GM23248 (cell line): ENCODE measurements at regions not wholly inside any gene's neighbourhood (a gene's known extent, or its start where the extent isn't known, plus 50 kb on each side); places are given as distances from the start of the nearest gene placed in this dataset.

Experiments used
- DNase-seq: peaks from one replicate; pipeline ENCODE4 v3.0.0-alpha.2; 2015
- H2AFZ ChIP-seq: fragments of 200-600 bp; sonication (generic); 2 replicates; pipeline ENCODE4 v1.6.1; 2016; ENCODE audit warnings: antibody characterized with exemption
- H3F3A ChIP-seq: fragments of 200-600 bp; sonication (generic); 2 replicates; pipeline ENCODE4 v1.6.1; 2016; ENCODE audit warnings: mild to moderate bottlenecking, antibody characterized with exemption, mixed run types; ENCODE audit not compliant: insufficient read depth
- H3K27ac ChIP-seq: fragments of 200-600 bp; sonication (generic); 2 replicates; pipeline ENCODE4 v1.5.1; 2016; ENCODE audit warnings: mild to moderate bottlenecking
- H3K27me3 ChIP-seq: fragments of 200-600 bp; sonication (generic); replicated peaks from 2 replicates; pipeline ENCODE4 v1.6.1; 2016; ENCODE audit warnings: mild to moderate bottlenecking; ENCODE audit not compliant: insufficient read depth
- H3K36me3 ChIP-seq: fragments of 200-600 bp; sonication (generic); 2 replicates; pipeline ENCODE4 v1.6.1; 2016; ENCODE audit warnings: low read depth, mild to moderate bottlenecking
- H3K4me1 ChIP-seq: fragments of 200-600 bp; sonication (generic); 2 replicates; pipeline ENCODE4 v1.6.1; 2016; ENCODE audit warnings: mild to moderate bottlenecking; ENCODE audit not compliant: insufficient read depth
- H3K4me2 ChIP-seq: fragments of 200-600 bp; sonication (generic); one replicate; pipeline ENCODE4 v1.6.1; 2016; ENCODE audit warnings: mild to moderate bottlenecking; ENCODE audit not compliant: unreplicated experiment
- H3K4me3 ChIP-seq: fragments of 200-600 bp; sonication (generic); 2 replicates; pipeline ENCODE4 v1.5.1; 2016; ENCODE audit warnings: mild to moderate bottlenecking
- H3K79me2 ChIP-seq: fragments of 200-600 bp; sonication (generic); 2 replicates; pipeline ENCODE4 v1.6.1; 2016; ENCODE audit warnings: mild to moderate bottlenecking; ENCODE audit not compliant: insufficient read depth
- H3K9ac ChIP-seq: fragments of 200-600 bp; sonication (generic); 2 replicates; pipeline ENCODE4 v1.6.1; 2016; ENCODE audit warnings: mild to moderate bottlenecking
- H3K9me2 ChIP-seq: fragments of 200-600 bp; sonication (generic); 2 replicates; pipeline ENCODE4 v1.6.1; 2016; ENCODE audit warnings: mixed run types, mild to moderate bottlenecking, moderate library complexity; ENCODE audit not compliant: insufficient read depth
- H3K9me3 ChIP-seq: fragments of 200-600 bp; sonication (generic); one replicate; pipeline ENCODE4 v1.6.1; 2017; ENCODE audit warnings: low read depth
- H4K20me1 ChIP-seq: fragments of 200-600 bp; sonication (generic); 2 replicates; pipeline ENCODE4 v1.6.0; 2016; ENCODE audit not compliant: insufficient read depth
- EZH2 ChIP-seq: fragments of 200-600 bp; sonication (generic); IDR thresholded peaks from 2 replicates; pipeline ENCODE4 v1.6.1; 2018; ENCODE audit warnings: antibody characterized with exemption, mild to moderate bottlenecking; ENCODE audit not compliant: insufficient read depth, poor library complexity, severe bottlenecking
- EZH2phosphoT487 ChIP-seq: fragments of 200-600 bp; sonication (generic); IDR thresholded peaks from 2 replicates; pipeline ENCODE4 v1.6.1; 2018; ENCODE audit warnings: antibody characterized with exemption, moderate library complexity, mild to moderate bottlenecking, low read depth; ENCODE audit not compliant: insufficient read depth
- WGBS, 2 experiments: methylation state at CpG; one replicate each; pipeline ENCODE4 v1.1.6; 2015 to 2017; ENCODE audit warnings: low lambda C conversion rate in 2 of 2, low coverage in 1 of 2; ENCODE audit errors: missing lambda C conversion rate in 2 of 2; 5-methylcytosine and 5-hydroxymethylcytosine counted together
- in situ Hi-C: fragments of 300-500 bp; cut with MboI; formaldehyde crosslinking; loops from 2 replicates; pipeline ENCODE4 v1.15.0; 2020

DNA sequence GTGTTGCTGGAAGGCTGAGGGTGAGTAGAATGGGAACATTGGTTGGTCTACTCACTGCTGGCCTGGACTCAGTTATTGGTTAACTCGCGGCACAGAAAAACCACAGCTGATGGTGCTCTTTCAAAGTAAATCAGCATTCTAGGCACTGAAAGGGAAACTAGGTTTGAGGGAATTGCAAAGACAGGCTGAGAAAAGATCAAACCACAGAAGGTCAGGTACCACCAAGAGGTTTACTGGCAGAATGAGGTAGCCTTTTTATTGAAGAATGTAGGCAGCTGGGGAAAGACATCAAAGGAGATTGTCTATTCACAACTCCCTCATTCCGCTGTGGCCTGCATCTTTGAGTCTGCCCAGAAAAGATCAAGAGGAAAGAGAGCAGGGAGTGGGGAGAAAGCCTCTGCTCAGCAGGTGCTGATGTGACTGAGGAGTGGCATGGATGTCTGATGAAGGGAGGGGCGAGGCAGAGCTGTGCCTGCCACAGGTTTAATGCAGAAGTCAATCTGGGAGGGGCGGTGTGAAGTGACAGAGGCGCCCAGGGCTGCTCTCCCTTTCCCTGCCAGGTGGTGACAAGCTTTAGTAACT, 255.5 kb downstream of the MAN2A1 start:
- Histone ChIP-seq H3K27ac (no peak overlapping the region), H3K4me1 (no peaks in the 10 kb centered on the region), H3F3A (no peaks in the 10 kb centered on the region), H3K4me3 (no peak overlapping the region), H3K9me3 (no peaks in the 10 kb centered on the region), H2AFZ (no peak overlapping the region), H4K20me1 (no peaks in the 10 kb centered on the region), H3K27me3 (peaks cover 24% of the 10 kb centered on the region), H3K79me2 (no peaks in the 10 kb centered on the region), H3K9me2 (no peaks in the 10 kb centered on the region), H3K36me3 (no peaks in the 10 kb centered on the region), H3K9ac (no peak overlapping the region), H3K4me2 (no peak overlapping the region)
- in situ Hi-C loops, result no loop called here
- DNase-seq, result no peak
- no peak for TF ChIP-seq EZH2phosphoT487
- TF ChIP-seq EZH2, result no peak
- WGBS, 2 experiments, result 22 to 24% methylated on average over 6 of the region's 6 CpGs

DNA sequence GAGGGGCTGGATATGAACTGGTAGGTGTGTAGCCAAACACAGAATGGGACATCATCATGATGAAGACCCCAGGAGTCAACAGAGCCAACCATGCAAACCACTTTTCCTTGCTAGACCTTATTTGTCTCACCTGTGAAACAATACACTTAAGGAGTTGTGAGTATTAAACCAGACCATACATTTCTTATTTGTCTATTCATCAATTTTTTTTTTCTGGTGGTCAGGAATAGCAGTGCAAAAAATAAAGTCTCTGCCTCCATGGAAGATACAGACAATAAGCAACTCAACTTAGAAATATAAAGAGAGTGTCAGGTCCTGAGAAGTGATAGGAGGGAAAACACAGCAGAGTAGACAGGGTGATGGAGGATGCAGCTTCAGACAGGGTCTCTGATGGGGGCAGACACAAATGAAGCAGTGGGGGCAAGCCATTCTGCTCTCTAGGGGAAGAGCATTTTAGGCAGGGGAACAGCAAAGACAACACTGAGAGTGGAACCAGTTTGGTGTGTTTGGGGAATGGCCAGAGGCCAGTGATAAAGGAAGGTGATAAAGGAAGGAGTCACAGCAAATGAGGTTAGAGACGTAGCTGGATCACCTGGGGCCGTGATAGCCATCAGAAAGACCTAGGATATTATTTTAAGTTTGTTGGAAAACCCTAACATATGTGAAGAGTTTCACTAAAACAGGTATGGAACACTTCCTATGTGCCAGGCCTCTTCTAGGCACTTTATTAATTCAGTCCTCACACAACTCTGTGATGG, 256.2 kb downstream of the MAN2A1 start:
- Histone ChIP-seq H3K4me1 (no peaks in the 10 kb centered on the region), H3K79me2 (no peaks in the 10 kb centered on the region), H3K9me2 (no peaks in the 10 kb centered on the region), H3K4me2 (no peak overlapping the region), H3K27me3 (peaks cover 24% of the 10 kb centered on the region), H3K9me3 (no peaks in the 10 kb centered on the region), H3K36me3 (no peaks in the 10 kb centered on the region), H3K27ac (no peak overlapping the region), H3K4me3 (no peak overlapping the region), H3F3A (no peaks in the 10 kb centered on the region), H3K9ac (no peak overlapping the region), H4K20me1 (no peaks in the 10 kb centered on the region), H2AFZ (no peak overlapping the region)
- no peak for TF ChIP-seq EZH2phosphoT487
- TF ChIP-seq EZH2, result no peak
- no peak for DNase-seq
- WGBS, 2 experiments, result 40 to 42% methylated on average over 2 of the region's 2 CpGs
- in situ Hi-C loops, result no loop called here

DNA sequence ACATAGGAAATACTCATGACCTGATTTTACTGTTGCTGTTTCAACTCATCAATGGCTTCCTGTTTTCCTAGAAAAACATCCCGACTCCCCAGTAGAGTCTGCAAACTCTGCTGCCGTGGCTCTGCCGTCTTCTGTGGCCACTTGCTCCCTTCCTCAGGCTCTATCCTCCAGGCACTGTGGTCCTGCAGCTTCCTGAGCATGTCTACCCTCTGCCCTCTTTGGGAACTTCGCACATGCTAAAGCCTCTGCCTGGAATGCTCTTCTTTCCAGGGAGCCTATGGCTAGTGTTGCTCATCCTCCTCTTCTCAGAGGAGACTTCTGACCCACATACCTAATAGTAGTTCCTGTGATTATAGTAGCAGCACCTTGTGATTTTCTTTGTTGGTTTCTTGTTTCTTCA, 256.9 kb downstream of the MAN2A1 start:
- WGBS, 2 experiments, result 44 to 45% methylated on average over 4 of the region's 4 CpGs
- TF ChIP-seq EZH2phosphoT487 (no peak), EZH2 (no peak)
- Histone ChIP-seq H3K9ac (no peak overlapping the region), H3K27ac (no peak overlapping the region), H3K9me3 (no peaks in the 10 kb centered on the region), H4K20me1 (no peaks in the 10 kb centered on the region), H3K4me2 (no peak overlapping the region), H3K36me3 (no peaks in the 10 kb centered on the region), H3K4me3 (no peak overlapping the region), H2AFZ (no peak overlapping the region), H3K79me2 (no peaks in the 10 kb centered on the region), H3K9me2 (no peaks in the 10 kb centered on the region), H3K4me1 (no peaks in the 10 kb centered on the region), H3F3A (no peaks in the 10 kb centered on the region), H3K27me3 (peaks cover 23% of the 10 kb centered on the region)
- in situ Hi-C loops, result no loop called here
- DNase-seq, result no peak

DNA sequence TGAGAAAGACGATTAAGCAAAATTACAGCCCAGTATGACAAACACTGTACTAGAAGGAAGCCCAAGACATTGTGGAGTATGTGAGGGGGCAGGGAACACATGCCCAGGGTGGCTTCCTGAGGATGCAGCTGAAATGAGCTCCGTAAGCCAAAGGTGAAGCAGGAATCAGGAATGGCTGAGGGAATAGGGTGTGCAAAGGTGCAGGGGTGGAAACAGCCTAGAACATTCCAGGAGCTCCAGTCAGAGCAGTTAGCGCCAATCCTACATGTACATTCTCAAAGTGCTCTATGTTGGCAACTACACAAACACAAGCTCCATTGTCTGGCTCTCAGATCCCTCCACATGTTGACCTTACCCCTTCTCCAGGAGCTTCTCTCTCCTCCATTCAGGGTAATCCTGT, 257.9 kb downstream of the MAN2A1 start:
- TF ChIP-seq EZH2, result no peak
- TF ChIP-seq EZH2phosphoT487, result no peak
- Histone ChIP-seq H3K9ac (no peak overlapping the region), H3K4me1 (no peaks in the 10 kb centered on the region), H2AFZ (no peak overlapping the region), H3F3A (no peaks in the 10 kb centered on the region), H3K79me2 (no peaks in the 10 kb centered on the region), H4K20me1 (no peaks in the 10 kb centered on the region), H3K4me3 (no peak overlapping the region), H3K27me3 (peaks cover 18% of the 10 kb centered on the region), H3K36me3 (no peaks in the 10 kb centered on the region), H3K4me2 (no peak overlapping the region), H3K9me2 (no peaks in the 10 kb centered on the region), H3K9me3 (no peaks in the 10 kb centered on the region), H3K27ac (no peak overlapping the region)
- no peak for DNase-seq
- in situ Hi-C loops, result no loop called here
- 75 to 81% methylated on average over 3 of the region's 3 CpGs for WGBS, 2 experiments

DNA sequence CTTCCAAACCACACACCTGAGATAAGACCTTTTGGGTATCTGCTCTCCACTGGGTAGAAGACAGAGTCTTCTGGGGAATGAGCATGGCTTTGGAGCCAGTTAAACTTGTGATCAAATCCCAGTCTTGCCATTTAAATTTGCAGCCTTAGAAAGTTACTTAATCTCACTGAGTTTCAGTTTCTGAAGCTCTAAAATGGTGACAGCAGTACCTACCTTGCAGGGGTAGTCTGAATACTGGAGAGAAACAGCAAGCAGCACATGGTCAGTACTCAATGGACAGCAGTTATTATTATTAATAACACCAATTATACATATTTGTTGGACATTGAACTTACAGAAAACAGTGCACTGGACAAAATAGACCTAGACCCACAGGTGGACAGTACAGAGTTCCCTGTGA, 260.9 kb downstream of the MAN2A1 start:
- no peaks in the 10 kb centered on the region for H3K4me1 ChIP-seq
- no peak for DNase-seq
- no peak overlapping the region for H3K4me3 ChIP-seq
- in situ Hi-C loops, result no loop called here
- no peak overlapping the region for H3K27ac ChIP-seq
- no peak overlapping the region for H3K4me2 ChIP-seq
- TF ChIP-seq EZH2 (no peak), EZH2phosphoT487 (no peak)
- no peaks in the 10 kb centered on the region for H3K9me2 ChIP-seq
- H2AFZ ChIP-seq, result no peak overlapping the region
- H3K27me3 ChIP-seq, result peaks cover 2% of the 10 kb centered on the region; the same call in 1 of the 2 replicates
- no peak overlapping the region for H3K9ac ChIP-seq
- H4K20me1 ChIP-seq, result no peaks in the 10 kb centered on the region
- no peaks in the 10 kb centered on the region for H3K79me2 ChIP-seq
- no peaks in the 10 kb centered on the region for H3K36me3 ChIP-seq
- H3K9me3 ChIP-seq, result no peaks in the 10 kb centered on the region
- H3F3A ChIP-seq, result no peaks in the 10 kb centered on the region
